ENCODE measurements at regions not wholly inside any gene's neighbourhood (a gene's known extent, or its start where the extent isn't known, plus 50 kb on each side); places are given as distances from the start of the nearest gene placed in this dataset.

DNA sequence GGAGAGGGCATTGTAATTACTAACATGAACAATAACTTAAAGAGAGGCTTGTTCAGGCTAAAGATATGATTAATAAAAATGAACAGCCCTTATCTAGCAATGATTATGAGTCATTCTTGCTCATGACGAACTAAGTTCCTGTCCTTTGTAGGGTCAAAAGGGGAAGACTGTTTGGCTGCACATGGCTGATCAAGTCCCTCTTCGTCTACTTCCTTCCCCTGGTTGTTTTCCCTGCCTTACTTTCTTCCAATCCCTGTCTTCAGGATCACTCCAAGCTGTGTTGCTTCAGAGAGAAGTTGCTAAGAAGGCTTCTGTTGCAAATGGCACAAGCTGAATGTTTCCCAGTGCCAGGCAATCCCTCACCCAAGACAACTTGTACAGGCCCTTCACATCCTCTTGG, 115.0 kb upstream of the HS3ST1 start:
- DNase-seq, result peak in 1 of 3 donors; percentile 17

DNA sequence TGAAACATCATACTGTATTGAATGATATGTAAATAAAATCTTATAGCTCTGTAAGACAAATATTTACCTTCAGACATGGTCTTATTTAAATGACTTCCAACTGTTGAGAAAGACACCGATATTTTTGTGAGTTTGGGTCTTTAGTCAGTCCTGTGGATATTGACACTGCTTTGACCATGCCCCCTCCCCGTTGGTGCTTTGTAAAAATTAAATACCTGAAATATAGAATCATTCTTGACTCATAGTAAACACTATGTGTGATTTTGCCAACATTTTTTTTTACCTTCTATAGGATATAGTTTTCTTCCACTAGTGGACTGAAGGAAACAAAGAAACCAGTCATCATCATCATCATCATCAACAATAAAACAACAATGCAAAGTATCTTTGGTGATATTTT, 114.3 kb upstream of the HS3ST1 start:
- no peak for DNase-seq

DNA sequence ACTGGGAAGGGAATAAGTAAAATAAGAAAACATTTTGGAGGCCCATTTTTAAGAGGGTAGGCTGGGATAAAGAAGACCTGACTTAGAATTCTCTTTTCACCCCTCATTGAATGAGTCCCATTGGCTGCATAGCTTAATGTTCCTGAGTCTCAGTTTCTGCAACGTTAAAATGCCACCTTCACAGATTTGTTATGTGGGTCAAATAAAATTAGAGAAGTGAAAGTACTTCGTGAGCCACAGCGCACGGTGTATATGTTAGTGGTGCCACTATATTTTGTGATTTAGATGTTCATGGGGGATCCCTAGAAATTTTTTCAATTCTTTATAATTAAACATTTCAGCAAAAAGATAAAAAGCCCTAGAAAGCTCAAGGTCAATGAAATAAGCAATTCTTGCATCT, 109.2 kb upstream of the HS3ST1 start:
- no peak for DNase-seq

DNA sequence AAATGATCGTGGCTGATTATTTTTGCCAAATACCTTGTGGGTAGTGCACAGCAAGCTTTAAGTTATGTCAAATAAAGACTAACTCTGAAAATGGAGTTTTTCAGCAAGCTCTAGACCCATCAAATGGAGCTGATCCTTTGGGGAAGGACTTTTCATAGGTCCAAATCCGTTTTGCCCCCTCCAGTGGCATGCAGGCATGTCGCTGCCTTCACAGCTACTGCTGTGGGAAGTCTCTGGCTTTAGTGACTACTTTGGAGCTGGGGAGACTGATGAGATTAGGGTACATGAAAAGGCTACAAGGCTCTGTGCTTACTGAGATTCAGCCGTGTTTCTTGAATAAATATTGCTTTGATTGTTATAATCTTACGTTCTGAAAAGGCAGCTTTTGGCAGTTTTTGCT, 106.6 kb upstream of the HS3ST1 start:
- DNase-seq, result no peak

DNA sequence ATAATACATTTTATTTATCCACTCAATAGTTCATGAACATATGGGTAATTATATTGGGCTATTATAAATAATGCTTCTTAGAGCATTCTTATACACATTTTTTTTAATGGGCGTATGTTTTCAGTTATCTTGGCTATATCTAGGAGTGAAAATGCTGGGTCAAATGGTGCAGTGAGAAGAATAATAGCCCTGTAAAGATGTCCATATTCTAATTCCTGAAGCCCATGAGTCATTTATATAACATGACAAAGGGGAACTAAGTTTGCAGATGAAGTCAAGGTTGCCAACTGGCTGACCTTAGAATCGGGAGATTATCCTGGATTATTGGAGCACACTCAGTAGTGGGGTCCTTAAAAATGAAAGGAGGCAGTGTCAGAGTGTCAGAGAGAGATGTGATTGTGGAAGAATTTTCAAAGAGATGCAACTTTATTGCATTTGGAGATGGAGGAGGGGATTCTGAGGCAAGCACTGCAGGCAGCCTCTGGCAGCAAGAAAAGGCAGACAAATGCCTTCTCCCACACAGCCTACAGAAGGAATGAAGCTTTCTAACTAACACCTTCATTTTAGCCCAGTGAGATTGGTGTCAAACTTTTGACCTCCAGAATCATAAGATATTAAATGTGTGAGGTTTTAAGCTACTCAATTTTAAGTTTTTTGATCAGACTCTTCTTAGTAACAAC, 106.1 kb upstream of the HS3ST1 start:
- no peak for DNase-seq

DNA sequence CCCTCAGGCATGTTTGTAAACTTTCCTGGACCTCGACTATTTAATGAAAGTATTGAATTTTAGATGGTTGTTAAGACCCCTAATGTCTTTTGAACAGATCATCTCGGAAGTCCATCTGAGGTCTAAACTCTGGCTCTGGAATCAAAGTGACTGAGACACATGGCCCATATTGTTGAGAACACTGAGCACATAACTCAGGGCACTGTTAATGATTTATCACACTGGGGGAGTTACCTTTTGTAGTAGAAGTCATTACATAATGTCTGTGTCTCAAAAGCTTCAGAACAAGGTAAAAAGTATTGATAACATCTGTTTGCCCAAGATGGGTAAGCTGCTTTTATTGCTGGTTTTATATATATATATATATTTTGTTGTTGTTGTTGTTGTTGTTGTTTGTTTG, 103.4 kb upstream of the HS3ST1 start:
- no peak for DNase-seq

DNA sequence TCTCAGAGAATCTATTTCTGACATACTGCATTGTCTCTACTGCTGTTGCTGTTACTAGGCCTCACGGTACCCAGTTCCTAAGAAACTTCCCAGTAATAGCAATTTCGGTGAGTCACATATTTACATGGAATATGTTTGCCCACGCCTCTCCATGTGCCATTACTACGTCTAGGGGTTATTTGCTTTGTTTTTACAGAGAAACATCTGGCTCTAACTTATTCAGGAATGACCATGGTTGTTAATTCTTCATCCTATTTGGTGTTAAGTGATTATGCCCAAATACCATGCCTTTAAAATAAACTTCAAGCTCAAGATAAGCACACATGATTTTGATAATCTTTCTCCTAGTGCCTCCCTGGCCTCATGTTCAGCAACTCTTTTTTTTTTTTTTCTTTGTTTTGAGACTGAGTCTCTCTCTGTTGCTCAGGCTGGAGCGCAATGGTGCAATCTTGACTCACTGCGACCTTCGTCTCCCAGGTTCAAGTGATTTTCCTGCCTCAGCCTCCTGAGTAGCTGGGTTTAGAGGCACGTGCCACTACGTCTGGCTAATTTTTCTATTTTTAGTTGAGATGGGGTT, 101.0 kb upstream of the HS3ST1 start:
- DNase-seq, result no peak

DNA sequence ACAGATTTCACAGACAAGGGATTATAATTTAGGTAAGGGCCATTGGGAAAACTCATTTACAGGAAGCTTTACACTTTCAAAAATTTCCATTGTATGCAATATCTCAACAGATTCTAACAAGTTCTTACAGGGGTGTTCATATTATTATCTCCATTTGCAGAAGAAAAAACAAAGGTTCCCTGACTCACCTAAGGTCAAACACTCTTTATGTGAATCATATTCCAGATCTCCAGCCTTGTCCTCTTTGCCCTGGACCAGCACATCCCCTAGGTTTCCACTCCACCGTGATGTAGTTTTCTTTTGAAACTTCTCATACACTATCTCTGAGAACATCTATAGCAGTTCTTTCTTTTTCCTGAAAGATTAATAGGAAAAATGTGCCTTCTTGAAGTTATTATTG, 96.4 kb upstream of the HS3ST1 start:
- DNase-seq, result no peak

DNA sequence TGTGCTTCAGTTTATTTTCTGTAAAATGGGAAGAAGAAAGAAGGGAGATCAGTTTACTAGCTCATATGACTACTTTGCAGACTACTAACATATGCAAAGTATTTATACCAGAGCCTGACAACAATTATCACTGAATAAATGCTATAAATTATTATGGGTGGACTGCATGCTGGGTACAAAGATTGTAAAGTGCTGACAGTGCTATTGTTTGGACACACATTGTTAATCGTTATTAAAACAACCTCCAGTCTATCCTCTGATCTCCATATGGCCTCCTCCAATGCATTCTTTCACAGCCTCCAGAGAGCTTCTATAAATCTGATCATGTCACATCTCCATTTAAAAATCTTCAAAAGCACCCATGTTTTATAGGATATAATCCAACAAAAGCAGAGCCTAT, 90.1 kb upstream of the HS3ST1 start:
- DNase-seq, result no peak

DNA sequence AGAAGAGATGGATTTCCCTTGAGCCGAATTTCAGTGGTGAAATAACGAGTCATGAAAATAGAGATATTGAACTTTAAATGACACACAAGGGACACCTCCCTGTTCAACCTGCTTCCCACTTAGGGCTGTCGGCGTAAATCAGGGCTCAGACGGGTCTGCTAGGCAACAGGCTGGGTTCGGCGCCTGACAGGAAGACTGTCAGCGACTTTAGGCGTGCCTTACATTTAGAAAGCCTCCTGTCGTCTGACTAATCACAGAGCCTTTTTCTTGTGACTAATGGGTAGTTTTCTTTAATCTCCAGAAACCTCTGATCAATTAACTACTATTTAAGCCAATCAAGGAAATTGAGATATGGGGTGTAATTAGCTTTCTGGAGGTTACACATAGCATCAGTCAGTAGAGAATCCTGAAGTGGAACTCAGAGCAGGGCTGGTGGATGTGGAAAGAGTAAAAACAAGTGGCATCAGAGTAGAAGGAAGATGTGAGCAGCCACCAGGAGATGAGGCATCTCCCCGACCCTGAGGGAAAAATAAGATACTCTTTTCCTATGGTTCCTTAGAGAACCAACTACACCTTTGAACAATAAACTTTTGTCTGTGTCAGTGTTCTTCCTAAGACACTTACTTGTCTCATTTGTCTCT, 86.2 kb upstream of the HS3ST1 start:
- DNase-seq, result no peak

DNA sequence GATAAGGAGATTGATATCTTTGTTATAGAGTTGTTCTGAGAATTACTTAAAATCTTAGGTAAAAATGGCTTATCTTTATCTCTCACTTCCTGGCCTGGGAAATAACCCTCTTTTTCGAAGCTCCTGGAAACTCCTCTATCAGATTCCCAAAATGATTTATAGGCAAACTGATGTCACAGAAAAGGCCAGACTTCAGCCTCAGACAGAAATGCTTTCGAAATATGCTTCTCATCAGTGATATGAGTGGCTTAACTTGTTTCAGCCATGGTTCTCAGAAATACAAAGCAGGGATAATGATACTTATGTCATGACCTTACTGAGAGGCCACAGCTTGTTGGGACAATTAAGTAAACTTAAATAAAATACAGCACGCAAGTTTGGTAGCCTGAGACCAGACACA, 85.3 kb upstream of the HS3ST1 start:
- DNase-seq, result no peak

DNA sequence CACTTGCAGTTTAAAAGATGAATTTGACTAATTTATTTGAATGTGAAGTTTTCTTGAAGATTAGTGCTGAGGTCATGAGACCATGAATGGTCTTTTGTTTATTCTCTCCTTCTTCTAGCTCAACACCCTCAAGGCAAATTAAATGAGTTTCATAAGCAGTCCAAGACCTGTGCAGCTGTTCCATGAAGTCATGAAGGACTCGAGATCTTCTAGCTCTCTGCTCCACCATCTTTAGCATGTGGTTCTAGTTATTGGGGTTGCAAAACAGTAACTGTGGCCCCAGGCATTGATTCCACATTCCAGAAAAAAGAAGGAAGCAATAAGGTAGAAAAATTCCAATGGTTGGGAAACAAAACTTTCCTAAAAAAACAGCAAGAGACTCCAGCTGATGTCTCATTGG, 84.2 kb upstream of the HS3ST1 start:
- no peak for DNase-seq

DNA sequence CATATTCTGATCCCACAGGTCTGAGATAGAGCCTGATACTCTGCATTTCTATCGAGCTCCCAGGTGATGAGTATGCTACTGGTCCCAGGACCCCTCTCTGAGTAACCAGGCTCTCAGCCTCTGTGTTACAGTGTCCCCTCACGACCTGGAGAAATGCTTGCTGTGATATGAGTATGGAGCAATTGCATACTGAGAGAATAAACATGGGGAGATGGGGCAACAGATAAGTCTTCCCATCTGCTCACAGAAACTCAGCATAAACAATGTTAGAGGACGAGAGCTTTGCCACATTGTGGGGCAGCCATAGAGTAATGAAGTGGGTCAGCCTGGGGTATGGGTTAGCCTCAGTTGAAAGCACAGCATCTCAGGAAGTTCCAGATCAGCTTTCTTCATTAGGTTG, 82.6 kb upstream of the HS3ST1 start:
- DNase-seq, result no peak

DNA sequence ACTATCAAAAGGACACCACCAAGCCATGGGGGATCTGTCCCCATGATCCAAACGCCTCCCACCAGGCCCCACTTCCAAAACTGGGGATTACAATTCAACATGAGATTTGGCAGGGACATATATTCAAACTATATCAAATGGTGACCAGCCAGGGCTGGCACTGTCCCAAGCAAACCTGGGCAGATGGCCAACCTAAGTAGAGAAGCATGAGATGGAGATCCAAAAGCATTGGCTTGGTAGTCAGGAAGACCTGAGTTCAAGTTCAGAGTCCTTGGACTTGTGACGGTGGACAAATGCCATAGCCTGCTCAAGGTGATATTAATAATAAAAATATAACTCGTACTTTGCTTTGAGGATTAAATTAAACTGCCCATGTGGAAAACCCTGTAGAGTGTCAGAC, 79.2 kb upstream of the HS3ST1 start:
- DNase-seq, result no peak

DNA sequence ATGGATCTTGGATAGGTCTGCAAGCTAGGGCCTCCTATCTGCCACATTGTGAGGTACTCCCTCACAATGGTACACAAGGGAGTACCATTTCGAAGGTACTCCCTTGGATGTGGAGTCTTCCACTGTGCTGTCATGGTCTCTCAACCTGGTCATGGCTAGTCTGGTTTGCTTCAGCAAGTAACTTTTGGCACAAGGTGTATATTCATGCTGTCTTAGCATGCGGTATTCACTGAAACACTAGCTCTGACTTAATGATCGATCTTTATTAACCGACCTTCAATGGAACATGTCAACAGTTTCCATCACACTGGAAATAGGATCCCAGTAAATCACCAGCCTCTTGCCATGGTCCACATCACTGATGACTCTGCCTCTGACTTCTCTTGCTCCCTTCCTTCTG, 77.5 kb upstream of the HS3ST1 start:
- no peak for DNase-seq

DNA sequence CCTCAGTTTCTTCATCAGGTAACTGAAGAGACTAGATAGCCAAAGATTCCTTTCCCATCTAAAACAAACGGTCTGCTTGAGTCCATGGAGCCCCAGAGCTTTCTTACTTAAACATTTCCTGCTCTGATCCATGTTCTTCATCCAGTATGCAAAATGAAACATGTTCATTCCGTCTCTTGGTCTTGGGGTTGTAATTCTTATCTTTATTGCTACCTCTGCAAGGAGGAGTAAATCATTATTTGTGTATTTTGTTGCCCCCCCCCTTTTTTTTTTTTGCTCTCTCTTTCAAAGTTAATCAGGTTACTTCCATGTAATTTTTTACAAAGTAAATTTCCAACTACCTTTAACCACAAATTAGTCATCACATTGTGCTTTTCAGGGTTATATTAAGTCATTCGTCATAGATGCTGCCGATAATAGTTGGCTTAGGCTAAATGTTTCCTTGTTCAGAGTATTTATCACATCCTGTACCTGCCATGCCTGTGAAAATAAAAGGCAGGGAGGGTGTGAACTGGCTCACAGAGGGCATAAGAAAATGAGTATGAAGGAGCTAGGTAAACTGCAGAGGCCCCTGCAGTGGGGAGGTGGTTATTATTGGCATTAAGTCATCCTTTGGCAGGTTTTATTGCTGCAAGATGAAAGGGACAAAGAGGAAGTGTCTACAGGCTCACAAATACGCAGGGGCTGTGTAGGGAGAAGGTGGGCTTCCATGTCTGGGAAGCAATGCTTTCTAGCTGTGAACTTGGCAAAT, 76.7 kb upstream of the HS3ST1 start:
- DNase-seq, result no peak

DNA sequence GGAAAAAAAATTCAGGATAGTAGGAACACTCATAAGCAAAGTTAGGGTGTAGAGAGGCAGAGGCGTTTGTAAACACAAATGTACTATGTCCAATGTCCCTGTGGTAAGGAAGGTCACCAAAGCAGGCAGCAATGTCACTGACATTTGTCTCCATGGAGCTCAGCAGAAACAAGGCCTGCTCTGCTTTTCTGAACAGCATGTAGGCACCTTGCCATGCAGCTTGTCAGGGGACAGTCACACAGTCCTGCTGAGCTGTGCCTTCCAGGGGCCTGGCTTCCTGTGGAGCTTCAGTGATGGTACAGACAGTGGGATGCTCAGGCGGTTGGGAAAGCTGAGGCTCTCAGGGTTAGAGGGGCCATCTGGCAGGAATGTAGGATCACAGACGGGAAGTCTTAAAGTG, 74.5 kb upstream of the HS3ST1 start:
- no peak for DNase-seq

DNA sequence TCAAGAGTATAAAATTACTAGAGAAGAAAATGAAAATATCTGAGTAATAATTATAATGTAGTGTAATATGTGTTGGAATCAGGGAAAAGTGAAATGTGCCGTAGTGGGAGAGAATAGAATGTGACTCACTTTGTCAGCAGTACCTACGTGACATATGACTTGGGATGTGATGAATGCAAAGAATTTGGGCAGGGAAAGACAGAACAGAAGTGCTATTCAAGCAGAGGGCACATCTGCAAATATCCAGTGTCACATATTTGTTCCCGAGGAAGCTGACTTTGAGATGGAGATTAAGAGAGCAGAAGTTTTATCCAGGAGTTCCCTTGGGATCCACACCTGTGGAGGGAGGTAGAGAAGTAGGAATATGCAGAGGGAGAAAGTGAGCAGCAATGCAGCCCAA, 69.3 kb upstream of the HS3ST1 start:
- DNase-seq, result no peak

DNA sequence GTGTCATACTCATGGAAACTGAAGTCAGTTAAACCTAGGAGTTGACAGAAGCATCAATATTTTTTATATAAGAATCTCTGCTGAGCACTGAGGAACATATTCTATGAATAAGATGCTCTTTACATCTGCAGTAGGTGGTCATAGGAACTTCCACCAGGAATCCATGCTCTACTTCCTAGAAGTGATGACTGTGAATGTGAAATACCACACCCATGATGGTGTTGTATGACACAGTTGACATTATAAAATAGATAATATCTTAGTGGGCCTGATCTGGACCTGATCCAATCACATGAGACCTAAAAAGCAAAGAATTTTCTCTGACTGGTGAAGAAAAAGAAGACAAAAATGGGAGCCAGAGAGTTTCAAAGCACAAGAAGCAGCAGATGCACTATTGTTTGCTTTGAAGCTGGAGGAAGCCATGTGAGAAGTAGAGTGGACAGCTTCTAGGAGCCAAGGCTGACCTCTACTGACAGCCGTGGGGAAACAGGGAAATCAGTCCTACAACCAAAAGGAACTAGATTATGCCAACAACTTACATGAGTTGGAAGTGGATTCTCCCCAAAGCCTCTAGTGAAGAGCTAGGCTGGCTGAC, 68.6 kb upstream of the HS3ST1 start:
- DNase-seq, result no peak

DNA sequence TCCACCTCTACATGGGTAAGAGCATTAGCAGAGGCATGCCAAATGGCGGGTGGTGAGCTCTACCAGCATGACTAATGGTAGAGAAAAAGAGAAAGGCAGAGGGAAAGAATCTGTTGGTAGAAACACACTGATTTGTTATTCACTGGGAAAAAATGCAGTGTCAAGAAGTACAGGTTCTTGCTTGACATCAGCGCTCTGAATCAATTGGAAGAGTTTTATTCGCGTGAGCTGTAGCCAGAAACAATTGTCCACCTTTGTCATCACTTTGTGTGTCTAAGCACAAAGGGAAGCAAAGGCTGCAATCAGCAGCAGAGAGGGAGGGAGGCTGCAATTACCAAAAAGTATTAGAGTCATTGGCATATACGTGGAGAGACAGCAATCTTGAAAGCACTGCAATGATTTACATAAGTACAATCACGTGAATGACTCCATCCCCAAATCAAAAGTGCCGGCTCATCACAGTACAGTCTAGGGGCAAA, 67.7 kb upstream of the HS3ST1 start:
- DNase-seq, result no peak

DNA sequence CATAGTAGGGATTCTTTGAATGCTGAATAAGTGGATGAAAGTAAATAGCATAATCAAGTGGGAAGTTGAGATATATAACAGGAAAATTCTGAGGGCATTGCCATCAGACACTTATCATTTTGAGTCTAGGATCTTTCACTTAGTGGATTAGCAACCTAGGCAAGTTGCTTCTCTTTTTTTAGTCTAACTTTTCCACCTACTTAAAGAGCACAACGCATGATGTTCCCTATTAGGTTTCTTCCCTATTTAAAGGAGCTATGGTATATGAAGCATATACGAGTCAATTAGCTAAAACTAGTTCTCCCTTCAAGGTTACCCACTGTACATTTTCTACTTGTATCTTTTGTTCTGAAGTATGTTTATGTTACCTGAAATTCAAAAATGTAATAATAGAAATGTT, 67.1 kb upstream of the HS3ST1 start:
- no peak for DNase-seq

DNA sequence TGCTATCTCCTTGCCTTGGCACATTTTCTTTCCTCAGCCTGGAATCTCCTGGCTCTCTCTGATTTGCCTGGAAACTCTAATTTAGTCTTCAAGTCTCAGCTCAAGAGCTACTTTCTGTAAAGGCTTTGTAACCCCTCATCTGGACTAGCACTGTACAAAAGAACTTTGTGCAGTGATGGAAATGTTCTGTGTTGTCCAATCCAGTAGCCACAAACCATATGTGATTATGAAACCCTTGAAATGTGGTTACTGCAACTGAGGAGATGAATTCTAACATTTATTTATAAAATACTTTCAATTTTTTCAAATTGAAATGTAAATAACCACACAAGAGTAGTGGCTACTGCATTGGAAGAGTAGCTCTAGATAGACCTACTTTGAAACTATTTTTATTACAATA, 66.6 kb upstream of the HS3ST1 start:
- no peak for DNase-seq

DNA sequence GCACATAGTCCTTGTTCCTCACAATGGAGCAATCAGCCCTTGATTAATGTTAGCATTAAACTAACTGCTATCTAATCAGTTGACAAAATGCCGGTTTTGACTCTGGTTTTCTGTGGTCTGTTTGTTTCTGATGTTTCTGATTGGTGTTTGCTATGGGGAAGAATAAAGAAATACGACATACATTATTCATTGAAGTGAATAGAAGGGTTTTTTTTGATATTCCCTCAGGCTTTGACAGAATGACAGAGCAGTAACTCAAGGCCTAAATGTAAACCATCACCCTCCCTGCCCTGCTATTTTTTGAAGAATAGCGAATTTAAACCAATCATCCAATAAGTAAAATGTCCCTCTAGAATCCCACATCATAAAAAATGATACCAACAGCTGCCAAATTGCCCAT, 65.5 kb upstream of the HS3ST1 start:
- no peak for DNase-seq
